ENCODE measurements at regions not wholly inside any gene's neighbourhood (a gene's known extent, or its start where the extent isn't known, plus 50 kb on each side); places are given as distances from the start of the nearest gene placed in this dataset.

GRCh38 chr21:27820342-27820741 lies 853.5 kb upstream of the ADAMTS5 start:
- TF ChIP-seq CTCF (IDR thresholded peaks at IDR 0.05; ENCODE audit: borderline replicate concordance, extremely low read depth, low read length, poor library complexity, severe bottlenecking): no peak
- TF ChIP-seq EZH2 (IDR thresholded peaks at IDR 0.05; ENCODE audit: borderline replicate concordance, low read depth, low read length, severe bottlenecking): no peak
